Smooth muscle cell (in vitro differentiated cells): ENCODE measurements at regions not wholly inside any gene's neighbourhood (a gene's known extent, or its start where the extent isn't known, plus 50 kb on each side); places are given as distances from the start of the nearest gene placed in this dataset.

Experiments
- DNase-seq: peaks from one replicate; lab custom pipeline; 2025; ENCODE audit not compliant: unreplicated experiment; lab: John Stamatoyannopoulos, UW
- H2AFZ ChIP-seq: fragments of 200-600 bp; sonication (generic); 2 replicates; pipeline ENCODE4 v1.6.0; 2016; ENCODE audit warnings: antibody characterized with exemption, low read depth, mild to moderate bottlenecking
- H3F3A ChIP-seq: fragments of 200-600 bp; sonication (generic); 2 replicates; pipeline ENCODE4 v1.6.0; 2017; ENCODE audit warnings: antibody characterized with exemption, low read depth
- H3K27ac ChIP-seq: fragments of 200-600 bp; sonication (generic); 2 replicates; pipeline ENCODE4 v1.5.1; 2016; ENCODE audit warnings: low read depth, mild to moderate bottlenecking
- H3K27me3 ChIP-seq: fragments of 200-600 bp; sonication (generic); 2 replicates; pipeline ENCODE4 v1.6.1; 2016; ENCODE audit warnings: low read depth, mild to moderate bottlenecking
- H3K36me3 ChIP-seq: fragments of 200-600 bp; sonication (generic); 2 replicates; pipeline ENCODE4 v1.5.1; 2016; ENCODE audit warnings: low read depth
- H3K4me1 ChIP-seq: fragments of 200-600 bp; sonication (generic); 2 replicates; pipeline ENCODE4 v1.5.1; 2016; ENCODE audit warnings: low read depth
- H3K4me2 ChIP-seq: fragments of 200-600 bp; sonication (generic); 2 replicates; pipeline ENCODE4 v1.6.0; 2016; ENCODE audit warnings: mild to moderate bottlenecking
- H3K4me3 ChIP-seq: fragments of 200-600 bp; sonication (generic); 2 replicates; pipeline ENCODE4 v1.5.1; 2016; ENCODE audit warnings: mild to moderate bottlenecking
- H3K79me2 ChIP-seq: fragments of 200-600 bp; sonication (generic); 2 replicates; pipeline ENCODE4 v1.6.0; 2016; ENCODE audit warnings: low read depth, mild to moderate bottlenecking
- H3K9ac ChIP-seq: fragments of 200-600 bp; sonication (generic); 2 replicates; pipeline ENCODE4 v1.6.0; 2016; ENCODE audit warnings: low read depth
- H3K9me3 ChIP-seq: fragments of 200-600 bp; sonication (generic); replicated peaks from 2 replicates; pipeline ENCODE4 v1.5.1; 2016; ENCODE audit warnings: low read depth
- H4K20me1 ChIP-seq: fragments of 200-600 bp; sonication (generic); 2 replicates; pipeline ENCODE4 v1.6.0; 2016; ENCODE audit warnings: low read depth
- CTCF ChIP-seq: fragments of 200-600 bp; sonication (generic); IDR thresholded peaks from 2 replicates; pipeline ENCODE4 v1.5.1; 2017; ENCODE audit warnings: borderline replicate concordance, mild to moderate bottlenecking, antibody characterized with exemption; ENCODE audit not compliant: insufficient read depth, poor library complexity, severe bottlenecking
- WGBS: methylation state at CpG from one replicate; pipeline ENCODE4 v1.1.7; 2016; ENCODE audit warnings: low lambda C conversion rate; 5-methylcytosine and 5-hydroxymethylcytosine counted together

- no peak for DNase-seq
- H3K4me1 ChIP-seq = no peaks in the 10 kb centered on the region
- H3K4me3 ChIP-seq = no peak overlapping the region
- H3K79me2 ChIP-seq = no peaks in the 10 kb centered on the region
- TF ChIP-seq CTCF = no peak
- no peaks in the 10 kb centered on the region for H3K27me3 ChIP-seq
- H3K9ac ChIP-seq = no peak overlapping the region
- H3K4me2 ChIP-seq = no peak overlapping the region
- no peaks in the 10 kb centered on the region for H4K20me1 ChIP-seq
- no peak overlapping the region for H2AFZ ChIP-seq
- H3K9me3 ChIP-seq = no peaks in the 10 kb centered on the region
- H3K36me3 ChIP-seq = no peaks in the 10 kb centered on the region
- H3K27ac ChIP-seq = no peak overlapping the region
- no peaks in the 10 kb centered on the region for H3F3A ChIP-seq
Observed at GRCh38 chr13:60851378-60851777, 454.4 kb downstream of the TDRD3 start.

GRCh38 chr13:60850526-60850925 lies 453.5 kb downstream of the TDRD3 start:
- H2AFZ ChIP-seq = no peak overlapping the region
- H3K27ac ChIP-seq = no peak overlapping the region
- no peak for DNase-seq
- WGBS = 68% methylated on average over 2 of the region's 2 CpGs
- H3K9me3 ChIP-seq = no peaks in the 10 kb centered on the region
- H3K4me1 ChIP-seq = no peaks in the 10 kb centered on the region
- H3F3A ChIP-seq = no peaks in the 10 kb centered on the region
- no peak overlapping the region for H3K4me2 ChIP-seq
- H3K9ac ChIP-seq = no peak overlapping the region
- no peaks in the 10 kb centered on the region for H4K20me1 ChIP-seq
- no peaks in the 10 kb centered on the region for H3K27me3 ChIP-seq
- H3K36me3 ChIP-seq = no peaks in the 10 kb centered on the region
- no peak overlapping the region for H3K4me3 ChIP-seq
- no peak for TF ChIP-seq CTCF
- H3K79me2 ChIP-seq = no peaks in the 10 kb centered on the region

- Histone ChIP-seq H4K20me1 (no peaks in the 10 kb centered on the region), H3K27me3 (no peaks in the 10 kb centered on the region), H3K9ac (no peak overlapping the region), H3K79me2 (no peaks in the 10 kb centered on the region), H3K4me1 (no peaks in the 10 kb centered on the region), H2AFZ (no peak overlapping the region), H3K36me3 (no peaks in the 10 kb centered on the region), H3K9me3 (no peaks in the 10 kb centered on the region), H3K27ac (peak overlapping the region; percentile 63), H3K4me3 (no peak overlapping the region), H3F3A (no peaks in the 10 kb centered on the region), H3K4me2 (peak overlapping the region; percentile 7)
- DNase-seq = no peak
- WGBS = 72% methylated on average over 3 of the region's 3 CpGs
- TF ChIP-seq CTCF = no peak
Observed at GRCh38 chr13:60838581-60838980, 441.6 kb downstream of the TDRD3 start.

GRCh38 chr13:60837806-60838205 lies 440.8 kb downstream of the TDRD3 start:
- Histone ChIP-seq H3K27me3 (no peaks in the 10 kb centered on the region), H3K4me1 (no peaks in the 10 kb centered on the region), H3K4me2 (peak overlapping the region; percentile 7), H3K27ac (peak overlapping the region; percentile 63), H3K9me3 (no peaks in the 10 kb centered on the region), H4K20me1 (no peaks in the 10 kb centered on the region), H3K4me3 (no peak overlapping the region), H3K36me3 (no peaks in the 10 kb centered on the region), H3K79me2 (no peaks in the 10 kb centered on the region), H2AFZ (no peak overlapping the region), H3F3A (no peaks in the 10 kb centered on the region), H3K9ac (no peak overlapping the region)
- WGBS = 38% methylated on average over 1 of the region's 1 CpG
- DNase-seq = no peak
- TF ChIP-seq CTCF = no peak
